Muscle of arm (tissue), 1 donor: ENCODE measurements at regions not wholly inside any gene's neighbourhood (a gene's known extent, or its start where the extent isn't known, plus 50 kb on each side); places are given as distances from the start of the nearest gene placed in this dataset.
"Not testable (repeated sequence)": the region's sequence is repeated elsewhere in the genome, so short reads cannot be mapped to it uniquely, and the experiment has no call there.

Source experiments
- DNase-seq: peaks from one replicate; pipeline ENCODE4 v3.0.0-alpha.2; 2013

GRCh38 chr4:71209161-71209560 lies 129.7 kb upstream of the SLC4A4 start:
- DNase-seq = no peak

DNA sequence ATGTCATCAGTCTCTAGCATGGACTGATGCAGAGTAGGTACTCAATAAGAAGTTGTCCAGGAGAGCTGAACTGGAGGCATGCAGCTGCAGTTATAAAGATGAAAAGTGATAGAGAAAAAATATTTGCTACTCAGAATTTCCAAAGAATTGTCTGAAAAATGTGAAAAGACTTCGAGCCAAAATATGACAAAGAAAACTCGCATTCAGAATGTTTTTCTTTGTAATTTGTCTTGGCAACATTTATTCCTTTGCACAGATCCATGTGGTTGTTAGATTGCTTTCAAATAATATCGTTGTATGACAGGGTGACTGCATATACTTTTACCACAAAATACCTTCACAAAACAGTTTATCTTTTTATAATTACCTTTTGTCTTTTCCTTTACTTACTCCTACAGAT lies 128.0 kb upstream of the SLC4A4 start:
- DNase-seq = no peak

DNA sequence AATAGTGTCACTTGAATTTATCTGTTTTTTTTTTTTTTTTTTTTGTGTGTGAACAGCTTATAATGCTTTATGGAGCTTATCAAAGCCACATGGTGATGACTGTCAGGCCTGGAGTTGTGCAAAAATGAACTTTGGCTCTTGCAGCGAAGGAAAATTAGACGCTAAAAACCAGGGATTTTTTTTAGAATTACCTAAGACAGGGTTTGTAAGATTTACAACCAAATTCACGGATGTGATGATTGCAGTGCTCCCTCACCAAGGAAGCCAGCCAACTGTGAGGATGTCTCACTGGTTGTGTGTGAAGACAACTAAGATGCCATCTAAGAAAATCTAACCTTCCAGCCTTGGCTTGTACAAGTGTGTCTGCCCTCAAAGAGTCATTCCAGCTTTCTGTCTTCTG lies 127.1 kb upstream of the SLC4A4 start:
- DNase-seq = no peak

GRCh38 chr4:71212216-71212615 lies 126.6 kb upstream of the SLC4A4 start:
- no peak for DNase-seq

DNA sequence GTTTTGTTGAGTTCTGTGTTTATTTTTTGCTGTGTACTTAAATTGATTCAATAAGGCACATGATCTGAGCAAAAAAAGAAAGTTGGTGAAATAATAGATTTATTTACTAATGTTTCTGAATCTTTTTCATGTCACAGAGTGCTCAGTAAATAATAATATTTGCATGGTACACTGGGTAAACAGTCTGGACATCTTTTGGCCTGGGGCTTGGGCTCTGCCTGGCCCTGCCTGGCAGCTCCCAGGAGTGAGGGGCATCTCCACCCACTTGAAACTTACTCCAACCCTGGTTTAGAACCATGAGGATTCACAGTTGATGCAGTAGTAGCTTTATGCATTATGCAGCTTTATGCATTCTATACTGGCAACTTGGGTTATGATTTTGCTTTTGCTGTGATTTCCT lies 124.2 kb upstream of the SLC4A4 start:
- no peak for DNase-seq

DNA sequence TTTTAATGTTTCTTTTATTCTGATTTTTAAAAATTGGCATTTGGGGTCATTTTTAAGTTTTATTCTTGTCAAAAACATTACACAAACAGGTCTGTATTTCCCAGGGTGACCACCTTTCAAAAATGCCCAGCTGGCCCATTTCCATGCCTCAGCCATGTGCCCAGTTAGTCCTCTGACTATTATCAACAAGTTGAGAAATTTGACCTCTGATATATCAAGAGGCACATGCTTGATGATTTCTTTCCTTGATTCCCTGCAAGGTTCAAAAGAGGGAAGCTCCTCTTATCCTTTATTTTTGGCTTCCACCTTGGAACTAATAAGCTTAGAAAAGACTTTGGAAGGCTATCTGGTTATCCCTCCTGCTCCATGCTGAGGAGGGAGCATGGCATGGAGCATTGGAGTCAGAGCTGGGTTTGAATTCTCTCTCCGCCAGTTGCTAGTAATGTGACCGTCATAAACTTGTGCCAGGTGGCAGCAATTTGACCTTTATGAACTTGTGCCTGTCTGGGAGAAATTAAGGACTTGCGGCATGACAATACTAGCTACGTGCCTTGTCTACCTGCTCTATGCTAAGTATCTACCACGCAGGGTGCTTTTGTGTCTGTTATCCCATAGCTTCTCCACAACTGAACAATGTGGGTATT lies 122.4 kb upstream of the SLC4A4 start:
- DNase-seq = no peak

GRCh38 chr4:71217688-71218087 lies 121.1 kb upstream of the SLC4A4 start:
- DNase-seq = no peak

DNA sequence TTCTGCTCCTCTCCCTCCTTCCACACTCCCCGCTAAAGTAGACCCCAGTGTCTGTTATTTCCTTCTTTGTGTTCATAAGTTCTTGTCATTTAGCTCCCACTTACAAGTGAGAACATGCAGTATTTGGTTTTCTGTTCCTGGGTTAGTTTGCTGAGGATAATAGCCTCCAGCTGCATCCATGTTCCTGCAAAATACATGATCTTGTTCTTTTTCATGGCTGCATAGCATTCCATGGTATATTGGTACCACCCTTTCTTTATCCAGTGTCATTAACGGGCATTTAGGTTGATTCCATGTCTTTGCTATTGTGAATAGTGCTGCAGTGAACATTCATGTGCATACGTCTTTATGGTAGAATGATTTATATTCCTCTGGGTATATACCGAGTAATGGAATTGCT lies 118.0 kb upstream of the SLC4A4 start:
- DNase-seq = not testable (repeated sequence)

- DNase-seq = no peak
Observed at GRCh38 chr4:71221510-71222466, 117.0 kb upstream of the SLC4A4 start.

GRCh38 chr4:71222661-71223060 lies 116.2 kb upstream of the SLC4A4 start:
- no peak for DNase-seq

GRCh38 chr4:71229477-71230270 lies 109.1 kb upstream of the SLC4A4 start:
- no peak for DNase-seq

DNA sequence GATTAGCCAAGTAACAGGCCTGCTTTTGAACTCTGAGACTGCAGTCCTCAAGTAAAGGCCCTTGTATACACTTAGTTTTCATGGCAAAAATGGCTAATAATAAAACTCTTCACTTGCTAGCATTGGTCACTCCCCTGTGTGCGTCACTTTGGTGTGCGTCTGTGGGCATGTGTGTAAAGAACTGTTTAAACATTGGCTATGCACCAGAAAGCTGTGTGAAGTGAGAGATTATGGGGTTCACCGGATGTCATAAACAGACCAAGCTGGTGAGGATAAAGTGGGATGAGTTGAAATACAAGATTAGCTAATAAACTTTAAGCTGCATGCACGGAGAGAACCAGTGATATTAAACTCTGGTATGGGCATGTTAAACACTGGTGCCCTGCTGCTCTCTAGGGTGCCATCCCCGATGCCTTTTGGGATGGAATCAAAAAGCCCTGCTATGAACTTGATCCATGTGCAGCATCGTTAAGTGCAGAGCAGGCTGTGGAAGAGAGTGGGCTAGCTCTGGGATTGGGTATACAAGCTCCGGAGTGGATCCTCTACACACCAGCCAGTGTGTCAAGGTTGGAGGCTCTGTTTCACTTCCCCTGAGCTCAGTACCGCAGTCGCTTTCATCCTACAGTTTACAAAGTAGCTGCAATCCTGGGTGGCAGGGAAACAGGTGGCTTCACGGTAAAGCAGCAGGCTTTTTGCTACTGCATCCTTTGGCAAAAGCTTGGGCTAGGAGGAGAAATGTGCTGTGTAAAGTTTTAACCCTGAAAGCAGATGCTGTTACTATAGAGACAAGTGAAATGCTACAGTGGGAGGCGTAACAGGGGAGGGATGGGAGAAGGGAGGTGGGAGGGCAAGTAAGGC lies 108.3 kb upstream of the SLC4A4 start:
- DNase-seq = no peak

- peak; percentile 63 for DNase-seq
Observed at GRCh38 chr4:71231129-71232055, 107.4 kb upstream of the SLC4A4 start.

- no peak for DNase-seq
Observed at GRCh38 chr4:71232056-71232430, 106.8 kb upstream of the SLC4A4 start.

- DNase-seq = no peak
Observed at GRCh38 chr4:71232846-71233245, 106.0 kb upstream of the SLC4A4 start.

DNA sequence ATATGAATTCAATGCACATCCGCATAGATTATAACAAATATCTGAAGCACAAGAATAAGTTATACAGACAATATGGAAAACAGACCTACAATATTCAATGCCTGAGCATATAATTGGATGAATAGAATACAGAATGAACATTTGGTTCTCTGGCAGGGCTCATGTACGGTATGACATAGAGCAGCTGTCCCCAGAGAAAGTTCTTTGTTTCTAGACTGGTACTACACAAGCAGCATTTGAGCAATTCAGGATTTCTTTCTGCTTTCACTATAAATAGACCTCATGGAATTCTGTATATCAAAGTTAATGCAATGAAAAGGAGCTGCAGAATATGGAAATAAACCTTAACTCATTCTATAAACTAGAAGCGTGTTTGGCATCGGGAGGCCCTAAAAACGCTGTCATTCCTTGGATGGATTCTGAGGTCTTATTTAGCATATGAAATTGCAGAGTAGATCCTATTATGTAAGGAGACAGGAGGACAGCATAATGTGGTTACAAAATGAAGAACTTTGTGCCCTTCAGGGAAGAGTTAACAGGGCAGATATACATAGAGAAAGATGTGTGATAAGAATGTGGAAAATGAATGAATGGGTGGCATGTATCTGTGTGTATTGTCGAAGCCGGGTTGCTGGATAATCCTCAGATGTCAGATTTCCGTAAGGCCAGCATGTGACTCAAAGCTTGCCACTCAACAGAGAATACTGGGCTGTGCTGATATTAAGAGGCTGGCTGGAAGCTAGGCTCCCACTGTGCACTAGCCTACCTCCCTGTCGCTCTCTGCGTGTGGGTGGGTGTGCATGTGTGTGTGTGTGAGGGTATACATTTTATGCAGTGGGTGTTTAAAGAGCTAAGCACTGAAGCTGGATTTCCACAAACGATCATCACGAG lies 103.3 kb upstream of the SLC4A4 start:
- DNase-seq = no peak

DNA sequence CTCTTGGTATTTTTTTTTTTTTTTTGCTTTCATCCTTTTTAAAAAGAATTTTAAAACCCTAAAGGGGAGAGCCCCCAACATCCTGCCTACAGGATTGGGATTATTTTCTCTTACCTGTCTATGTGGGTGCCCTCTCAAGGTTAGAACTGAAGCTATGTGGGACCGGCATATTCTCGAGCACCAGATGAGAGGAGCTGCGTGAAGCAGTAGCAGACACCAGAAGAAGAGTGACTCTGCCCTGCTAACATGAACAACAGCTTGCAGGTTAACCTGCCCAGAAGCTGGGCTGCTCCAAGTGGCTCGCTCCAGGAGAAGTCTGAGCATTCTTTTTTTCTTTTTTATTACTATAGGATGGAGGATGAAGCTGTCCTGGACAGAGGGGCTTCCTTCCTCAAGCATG lies 102.6 kb upstream of the SLC4A4 start:
- DNase-seq = no peak

GRCh38 chr4:71237641-71238040 lies 101.2 kb upstream of the SLC4A4 start:
- DNase-seq = no peak

- no peak for DNase-seq
Observed at GRCh38 chr4:71239365-71239764, 99.5 kb upstream of the SLC4A4 start.
